Gastrocnemius medialis (tissue), 4 donors: ENCODE measurements at regions not wholly inside any gene's neighbourhood (a gene's known extent, or its start where the extent isn't known, plus 50 kb on each side); places are given as distances from the start of the nearest gene placed in this dataset.

Experiments used
- POLR2A ChIP-seq, 2 donors: fragments of 450-650 bp; IDR thresholded peaks; one replicate each; pipeline ENCODE4 v1.6.1; 2017; ENCODE audit warnings: antibody characterized with exemption in 2 of 2, mild to moderate bottlenecking in 2 of 2, moderate library complexity in 2 of 2
- TF ChIP-seq, protein P1 (sequence below), 5 experiments: fragments of 450-650 bp in 3 of 5; fragments of 200-600 bp in 2 of 5; sonication (generic) in 2 of 5; IDR thresholded peaks in 4 of 5; conservative IDR thresholded peaks in 1 of 5; 1 replicate in 4 of 5; 2 replicates in 1 of 5; pipeline ENCODE4 v1.5.1; 2016 to 2019; ENCODE audit warnings: antibody characterized with exemption in 5 of 5, mild to moderate bottlenecking in 3 of 5, moderate library complexity in 3 of 5

DNA sequence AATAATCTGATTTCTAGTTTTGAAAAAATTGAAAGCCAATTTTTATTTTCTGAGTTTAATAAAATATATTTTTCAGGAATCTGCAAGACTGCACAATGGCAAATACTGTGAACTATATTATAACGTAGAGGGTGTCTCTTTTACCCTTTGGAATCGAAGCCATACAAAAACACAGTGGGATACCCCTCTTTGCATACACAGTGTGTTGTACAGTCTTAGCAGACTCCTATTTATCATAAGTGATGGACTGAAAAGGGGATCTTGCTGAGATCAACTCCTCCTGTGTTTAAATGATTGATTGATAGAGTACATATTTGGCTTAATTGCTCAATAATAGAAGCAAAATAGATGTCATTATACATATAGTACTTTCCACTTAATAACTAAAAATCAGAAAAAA lies 981.2 kb downstream of the NSUN3 start:
- TF ChIP-seq, protein P1, sequence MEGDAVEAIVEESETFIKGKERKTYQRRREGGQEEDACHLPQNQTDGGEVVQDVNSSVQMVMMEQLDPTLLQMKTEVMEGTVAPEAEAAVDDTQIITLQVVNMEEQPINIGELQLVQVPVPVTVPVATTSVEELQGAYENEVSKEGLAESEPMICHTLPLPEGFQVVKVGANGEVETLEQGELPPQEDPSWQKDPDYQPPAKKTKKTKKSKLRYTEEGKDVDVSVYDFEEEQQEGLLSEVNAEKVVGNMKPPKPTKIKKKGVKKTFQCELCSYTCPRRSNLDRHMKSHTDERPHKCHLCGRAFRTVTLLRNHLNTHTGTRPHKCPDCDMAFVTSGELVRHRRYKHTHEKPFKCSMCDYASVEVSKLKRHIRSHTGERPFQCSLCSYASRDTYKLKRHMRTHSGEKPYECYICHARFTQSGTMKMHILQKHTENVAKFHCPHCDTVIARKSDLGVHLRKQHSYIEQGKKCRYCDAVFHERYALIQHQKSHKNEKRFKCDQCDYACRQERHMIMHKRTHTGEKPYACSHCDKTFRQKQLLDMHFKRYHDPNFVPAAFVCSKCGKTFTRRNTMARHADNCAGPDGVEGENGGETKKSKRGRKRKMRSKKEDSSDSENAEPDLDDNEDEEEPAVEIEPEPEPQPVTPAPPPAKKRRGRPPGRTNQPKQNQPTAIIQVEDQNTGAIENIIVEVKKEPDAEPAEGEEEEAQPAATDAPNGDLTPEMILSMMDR (IDR thresholded peaks at IDR 0.05 in 4 of 5, conservative IDR thresholded peaks at IDR 0.05 in 1 of 5), result no peak
- TF ChIP-seq POLR2A (IDR thresholded peaks at IDR 0.05), result no peak
